Fibroblast of skin of right quadriceps (primary cell): ENCODE measurements at regions not wholly inside any gene's neighbourhood (a gene's known extent, or its start where the extent isn't known, plus 50 kb on each side); places are given as distances from the start of the nearest gene placed in this dataset.
"Not testable (repeated sequence)": the region's sequence is repeated elsewhere in the genome, so short reads cannot be mapped to it uniquely, and the experiment has no call there.

ENCODE experiments used
- DNase-seq: peaks from one replicate; pipeline ENCODE4 v3.0.0-alpha.2; 2013

DNA sequence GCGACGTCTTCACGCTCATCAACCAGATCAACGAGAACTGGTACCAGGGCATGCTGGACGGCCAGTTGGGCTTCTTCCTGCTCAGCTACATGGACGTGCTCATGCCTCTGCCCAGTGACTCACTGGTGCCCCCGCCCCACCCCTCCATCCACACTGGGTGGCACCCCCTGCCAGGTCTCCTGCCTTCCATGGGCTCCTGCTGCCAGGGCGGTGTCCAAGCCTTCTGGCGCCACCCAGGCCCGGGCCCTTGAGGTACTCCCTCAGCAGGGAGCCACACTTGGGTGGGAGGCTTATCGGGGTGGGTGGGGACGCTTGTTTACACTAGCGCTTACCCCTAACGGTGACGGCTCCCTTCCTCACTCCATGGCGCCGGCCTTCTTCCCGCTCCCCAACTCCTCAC is 148.2 kb downstream of the GOSR1 start:
- DNase-seq: not testable (repeated sequence)

DNA sequence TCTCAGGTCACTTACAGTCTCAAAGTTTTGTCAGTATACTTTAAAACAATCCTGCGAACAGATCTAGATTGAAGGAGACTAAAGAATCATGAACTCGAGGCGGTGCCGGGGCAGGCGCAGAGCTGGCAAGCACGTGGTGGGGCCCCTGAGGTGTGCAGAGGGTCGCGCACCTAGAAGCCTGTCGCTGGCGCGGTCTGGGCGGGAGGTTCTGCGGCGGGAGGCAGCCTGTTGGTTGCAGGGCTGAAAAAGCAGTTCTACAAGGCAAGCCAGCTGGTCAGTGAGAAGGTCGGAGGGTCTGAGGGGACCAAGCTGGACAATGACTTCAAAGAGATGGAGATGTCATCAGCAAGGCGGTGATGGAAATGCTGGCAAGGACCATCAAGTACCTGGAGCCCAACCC is 147.0 kb downstream of the GOSR1 start:
- DNase-seq: not testable (repeated sequence)

- not testable (repeated sequence) for DNase-seq
Observed at GRCh38 chr17:30609682-30610081, 132.5 kb downstream of the GOSR1 start.

GRCh38 chr17:30605523-30605922 is 128.3 kb downstream of the GOSR1 start:
- no peak for DNase-seq

DNA sequence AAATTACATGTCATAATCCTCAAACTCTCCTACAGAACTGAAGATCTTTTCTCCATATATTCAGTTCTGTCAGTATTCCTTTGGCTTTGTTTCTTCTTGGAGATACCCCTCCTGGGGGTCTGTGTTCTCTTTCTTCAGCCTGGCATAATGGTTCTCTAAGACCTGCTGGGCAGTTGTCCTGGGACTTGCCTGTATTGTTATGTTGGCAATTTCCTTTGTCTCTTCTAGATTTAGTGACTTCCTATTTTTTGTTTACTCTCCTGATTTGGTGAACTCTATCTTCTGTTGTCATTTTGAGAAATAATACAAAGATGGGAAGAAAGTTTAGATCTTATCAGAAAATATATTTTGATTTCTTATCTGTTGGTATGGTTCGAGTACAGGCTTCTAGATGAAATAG is 127.8 kb downstream of the GOSR1 start:
- no peak for DNase-seq

- peak; percentile 30 for DNase-seq
Observed at GRCh38 chr17:30602396-30602795, 125.2 kb downstream of the GOSR1 start.

DNA sequence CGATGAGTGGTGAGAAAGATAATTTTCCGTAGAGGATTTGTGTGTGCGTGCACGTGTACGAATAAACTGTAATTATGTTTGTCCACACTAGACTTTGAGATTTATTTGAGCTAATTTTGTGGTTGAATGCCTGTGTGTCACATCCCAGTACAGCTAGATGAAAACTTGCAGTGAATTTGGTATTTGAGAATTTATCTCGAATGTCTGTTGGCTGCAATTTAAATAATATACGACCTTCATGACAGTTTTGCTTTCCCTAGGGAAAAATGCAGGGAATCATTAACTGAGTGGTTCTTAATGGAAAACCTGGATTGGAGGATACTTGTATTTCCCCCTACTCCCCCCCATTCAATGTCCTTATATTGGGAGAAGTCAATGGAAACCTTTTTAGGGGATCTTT is 124.8 kb downstream of the GOSR1 start:
- peak; percentile 74 for DNase-seq

GRCh38 chr17:30600830-30601494 is 123.8 kb downstream of the GOSR1 start:
- peak; percentile 18 for DNase-seq

DNA sequence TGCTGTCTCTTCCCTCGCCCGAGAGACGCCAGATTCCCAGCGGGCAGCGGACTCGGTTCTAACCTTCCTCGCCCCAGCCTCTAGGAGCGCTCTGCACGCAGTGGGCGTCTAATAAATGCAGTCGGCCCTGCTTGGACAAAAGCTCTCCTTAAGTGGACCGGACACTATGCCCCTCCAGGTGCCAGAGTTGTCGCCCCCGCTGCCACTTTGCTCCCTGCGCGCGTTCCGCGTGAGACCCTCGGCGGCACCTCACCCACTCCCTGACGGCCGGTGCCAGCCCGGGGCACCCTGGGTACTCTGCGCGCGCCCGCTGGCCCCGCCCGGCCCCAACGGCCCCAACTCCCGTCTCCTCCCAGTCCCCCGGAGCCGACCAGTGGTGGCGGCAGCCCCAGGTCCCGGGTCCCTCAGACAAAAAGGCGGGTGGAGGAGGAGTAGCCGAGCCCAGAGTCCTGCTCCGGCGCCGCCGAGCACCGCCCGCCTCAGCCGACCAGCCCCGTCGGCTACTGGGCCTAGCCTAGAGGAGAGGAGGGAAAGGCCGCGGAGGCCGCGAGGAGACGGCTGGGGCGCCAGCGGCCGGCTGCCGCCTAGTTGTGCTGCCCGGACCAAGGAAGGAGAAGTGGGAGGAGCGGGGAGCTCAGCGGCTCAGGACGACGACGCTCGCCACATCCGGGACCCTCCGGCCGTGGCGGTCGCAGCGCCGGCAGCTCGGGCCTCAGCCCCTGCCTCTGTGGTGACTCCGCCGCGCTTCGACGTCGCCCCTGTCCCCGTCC is 123.0 kb downstream of the GOSR1 start:
- DNase-seq: peak; percentile 76

DNA sequence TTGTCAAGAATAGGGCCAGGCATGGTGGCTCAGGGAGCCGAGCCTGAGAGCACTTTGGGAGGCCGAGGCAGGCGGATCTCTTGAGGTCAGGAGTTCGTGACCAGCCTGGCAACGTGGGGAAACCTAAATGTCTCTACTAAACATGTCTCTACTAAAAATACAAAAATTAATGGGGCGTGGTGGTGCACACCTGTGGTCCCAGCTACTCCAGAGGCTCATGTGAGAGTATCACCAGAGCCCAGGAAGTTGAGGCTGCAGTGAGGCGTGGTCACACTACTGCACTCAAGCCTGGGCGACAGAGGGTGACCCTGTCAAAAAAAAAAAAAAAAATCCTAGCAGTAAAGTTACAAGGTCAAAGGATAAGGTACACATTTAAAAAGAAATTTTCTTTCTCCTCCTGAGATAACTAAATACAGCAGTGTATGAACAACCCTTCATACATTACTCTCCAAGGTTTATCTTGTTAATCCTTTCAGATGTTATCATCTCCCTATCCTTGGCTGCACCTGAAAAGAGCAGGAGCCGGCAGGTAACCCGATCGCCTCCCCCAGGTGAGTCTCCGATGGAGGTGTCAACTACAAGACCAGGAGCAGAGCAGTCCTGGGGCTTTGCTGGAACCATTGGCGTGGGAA is 122.3 kb downstream of the GOSR1 start:
- no peak for DNase-seq

- DNase-seq: no peak
Observed at GRCh38 chr17:30597776-30598288, 120.6 kb downstream of the GOSR1 start.

DNA sequence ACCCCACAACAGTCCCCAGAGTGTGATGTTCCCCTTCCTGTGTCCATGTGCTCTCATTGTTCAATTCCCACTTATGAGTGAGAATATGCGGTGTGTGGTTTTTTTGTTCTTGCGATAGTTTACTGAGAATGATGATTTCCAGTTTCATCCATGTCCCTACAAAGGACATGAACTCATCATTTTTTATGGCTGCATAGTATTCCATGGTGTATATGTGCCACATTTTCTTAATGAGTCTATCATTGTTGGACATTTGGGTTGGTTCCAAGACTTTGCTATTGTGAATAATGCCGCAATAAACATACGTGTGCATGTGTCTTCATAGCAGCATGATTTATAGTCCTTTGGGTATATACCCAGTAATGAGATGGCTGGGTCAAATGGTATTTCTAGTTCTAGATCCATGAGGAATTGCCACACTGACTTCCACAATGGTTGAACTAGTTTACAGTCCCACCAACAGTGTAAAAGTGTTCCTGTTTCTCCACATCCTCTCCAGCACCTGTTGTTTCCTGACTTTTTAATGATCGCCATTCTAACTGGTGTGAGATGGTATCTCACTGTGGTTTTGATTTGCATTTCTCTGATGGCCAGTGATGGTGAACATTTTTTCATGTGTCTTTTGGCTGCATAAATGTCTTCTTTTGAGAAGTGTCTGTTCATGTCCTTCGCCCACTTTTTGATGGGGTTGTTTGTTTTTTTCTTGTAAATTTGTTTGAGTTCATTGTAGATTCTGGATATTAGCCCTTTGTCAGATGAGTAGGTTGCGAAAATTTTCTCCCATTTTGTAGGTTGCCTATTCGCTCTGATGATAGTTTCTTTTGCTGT is 120.0 kb downstream of the GOSR1 start:
- not testable (repeated sequence) for DNase-seq

DNA sequence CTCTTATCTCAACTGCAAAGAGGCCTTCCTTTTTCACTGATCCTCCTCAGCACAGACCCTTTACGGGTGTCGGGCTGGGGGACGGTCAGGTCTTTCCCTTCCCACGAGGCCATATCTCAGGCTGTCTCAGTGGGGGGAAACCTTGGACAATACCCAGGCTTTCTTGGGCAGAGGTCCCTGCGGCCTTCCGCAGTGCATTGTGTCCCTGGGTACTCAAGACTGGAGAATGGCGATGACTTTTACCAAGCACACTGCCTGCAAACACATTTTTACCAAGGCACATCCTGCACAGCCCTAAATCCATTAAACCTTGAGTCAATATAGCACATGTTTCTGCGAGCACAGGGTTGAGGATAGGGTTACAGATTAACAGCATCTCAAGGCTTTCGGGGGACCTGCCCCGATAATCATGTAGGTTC is 117.8 kb downstream of the GOSR1 start:
- not testable (repeated sequence) for DNase-seq

DNA sequence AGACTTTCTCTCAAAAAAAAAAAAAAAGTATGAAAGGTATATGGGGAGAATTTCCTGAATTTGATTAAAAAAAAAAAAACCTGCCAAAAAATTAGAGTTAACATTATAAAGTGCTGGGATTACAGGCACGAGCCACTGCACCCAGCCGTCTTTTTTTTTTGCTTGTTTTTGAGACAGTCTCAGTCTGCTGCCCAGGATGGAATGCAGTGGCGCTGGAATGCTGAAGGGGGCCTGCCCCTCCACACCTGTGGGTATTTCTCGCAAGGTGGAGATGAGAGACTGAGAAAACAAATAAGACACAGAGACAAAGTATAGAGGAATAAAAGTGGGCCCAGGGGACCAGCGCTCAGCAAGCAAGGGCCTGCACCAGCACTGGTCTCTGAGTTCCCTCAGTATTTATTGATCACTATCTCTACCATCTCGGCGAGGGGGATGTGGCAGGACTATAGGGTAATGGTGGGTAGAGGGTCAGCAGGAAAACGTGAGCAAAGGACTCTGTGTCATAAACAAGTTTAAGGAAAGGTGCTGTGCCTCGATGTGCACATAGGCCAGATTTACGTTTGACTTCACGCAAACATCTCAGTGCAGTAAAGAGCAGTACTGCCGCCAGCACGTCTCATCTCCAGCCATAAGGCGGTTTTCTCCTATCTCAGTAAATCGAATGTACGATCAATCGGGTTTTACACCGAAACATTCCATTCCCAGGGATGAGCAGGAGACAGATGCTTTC is 117.2 kb downstream of the GOSR1 start:
- DNase-seq: no peak

DNA sequence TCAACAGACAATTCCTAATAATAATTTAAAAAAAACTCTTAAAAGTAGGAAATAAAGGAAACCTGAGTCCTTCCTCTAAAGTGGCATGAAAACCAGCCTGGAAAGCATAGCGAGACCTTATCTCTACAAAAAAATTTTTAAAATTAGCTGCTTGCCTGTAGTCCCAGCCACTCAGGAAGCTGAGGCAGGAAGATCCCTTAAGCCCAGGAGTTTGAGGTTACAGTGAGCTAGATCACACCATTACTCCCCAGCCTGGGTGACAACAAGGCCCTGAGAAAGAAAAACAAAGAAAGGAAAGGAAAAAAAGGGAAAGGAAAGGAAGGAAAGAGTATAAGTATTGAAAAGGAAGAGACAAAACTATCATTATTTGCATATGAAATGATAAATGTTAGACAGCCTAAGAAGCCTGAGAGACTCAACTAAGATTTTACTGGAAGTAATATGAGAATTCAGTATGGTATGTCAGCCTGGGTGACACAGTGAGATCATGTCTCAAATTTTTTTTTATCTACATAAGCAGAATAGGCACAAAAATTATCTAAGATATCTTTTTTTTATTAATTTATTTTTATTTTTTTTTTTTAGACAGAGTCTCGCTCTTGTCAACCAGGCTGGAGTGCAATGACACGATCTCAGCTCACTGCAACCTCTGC is 113.0 kb downstream of the GOSR1 start:
- DNase-seq: no peak

- no peak for DNase-seq
Observed at GRCh38 chr17:30589431-30589830, 112.2 kb downstream of the GOSR1 start.

GRCh38 chr17:30588798-30589247 is 111.6 kb downstream of the GOSR1 start:
- DNase-seq: no peak

DNA sequence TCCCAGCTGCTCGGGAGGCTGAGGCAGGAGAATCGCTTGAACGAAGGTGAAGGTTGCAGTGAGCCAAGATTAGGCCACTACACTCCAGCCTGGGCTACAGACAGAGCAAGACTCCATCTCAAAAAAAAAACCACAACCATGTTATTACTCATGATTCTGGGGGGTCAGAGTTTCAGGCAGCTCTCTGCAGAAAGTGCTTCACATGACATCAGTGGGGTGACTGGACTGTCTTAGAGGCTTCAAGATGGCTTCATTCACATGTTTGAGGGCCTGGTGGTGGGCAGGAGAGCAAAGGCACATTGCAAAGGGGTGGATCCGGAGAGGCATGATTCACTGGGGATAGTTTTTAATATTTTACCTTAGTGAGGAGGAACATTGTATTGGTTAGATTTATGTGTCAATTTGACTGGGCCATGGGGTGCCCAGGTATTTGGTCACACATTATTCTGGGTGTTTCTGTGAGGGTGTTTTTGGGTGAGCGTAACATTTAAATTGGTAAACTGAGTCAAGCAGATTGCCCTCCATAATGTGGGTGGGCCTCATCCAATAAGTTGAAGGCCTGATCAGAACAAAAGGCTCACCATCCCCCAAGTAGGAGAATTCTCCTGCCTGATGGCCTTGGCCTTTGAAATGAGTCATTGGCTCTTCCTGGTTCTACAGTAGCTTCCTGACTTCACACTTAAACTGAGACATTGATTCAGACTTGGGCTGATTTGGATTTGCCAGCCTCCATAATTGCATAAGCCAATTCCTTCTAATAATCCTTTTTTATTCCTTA is 109.8 kb downstream of the GOSR1 start:
- DNase-seq: peak; percentile 73

DNA sequence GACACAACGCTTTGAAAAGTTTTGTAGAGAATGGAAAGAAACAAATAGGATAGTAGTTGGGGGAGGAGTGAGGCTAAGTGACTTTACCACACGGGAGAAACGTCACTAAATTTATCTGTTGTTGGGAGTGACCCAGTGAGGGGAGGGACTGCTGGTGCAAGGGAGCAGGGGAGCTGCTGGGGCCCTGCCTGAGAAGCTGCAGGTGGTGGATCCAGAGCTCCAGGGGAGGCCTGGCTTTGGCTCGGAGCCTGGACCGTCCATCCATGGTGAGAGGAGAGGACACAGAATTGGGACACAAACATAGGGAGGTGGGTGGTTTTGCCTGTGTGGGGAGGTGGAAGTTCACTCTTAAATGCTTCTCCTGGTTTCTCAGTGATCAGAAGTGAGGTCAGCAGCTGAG is 107.6 kb downstream of the GOSR1 start:
- no peak for DNase-seq

- peak; percentile 80 for DNase-seq
Observed at GRCh38 chr17:30580916-30581315, 103.7 kb downstream of the GOSR1 start.
